GM23338 (cell line): ENCODE measurements at regions not wholly inside any gene's neighbourhood (a gene's known extent, or its start where the extent isn't known, plus 50 kb on each side); places are given as distances from the start of the nearest gene placed in this dataset.

Experiments
- CTCF ChIP-seq, 2 experiments: fragments of 200-600 bp in 1 of 2; sonication (generic) in 1 of 2; conservative IDR thresholded peaks; 2 replicates each; pipeline versions ENCODE4 v1.5.1 to v1.6.1; 2016 to 2017; ENCODE audit warnings: antibody characterized with exemption in 2 of 2, low read depth in 2 of 2, mild to moderate bottlenecking in 2 of 2, moderate library complexity in 1 of 2
- EZH2 ChIP-seq: fragments of 200-600 bp; sonication (generic); IDR thresholded peaks from one replicate; pipeline ENCODE4 v1.8.0; 2017; ENCODE audit warnings: antibody characterized with exemption, mild to moderate bottlenecking, low read depth; ENCODE audit not compliant: unreplicated experiment
- EZH2phosphoT487 ChIP-seq: fragments of 200-600 bp; sonication (generic); IDR thresholded peaks from one replicate; pipeline ENCODE4 v1.8.1; 2018; ENCODE audit warnings: antibody characterized with exemption; ENCODE audit not compliant: unreplicated experiment
- JUNB ChIP-seq: IDR thresholded peaks from one replicate; pipeline ENCODE4 v1.6.1; 2016; ENCODE audit warnings: antibody characterized with exemption; ENCODE audit not compliant: unreplicated experiment
- POLR2AphosphoS5 ChIP-seq: IDR thresholded peaks from 2 replicates; pipeline ENCODE4 v1.6.1; 2016; ENCODE audit warnings: antibody characterized with exemption, low read depth
- REST ChIP-seq: IDR thresholded peaks from one replicate; pipeline ENCODE4 v1.6.1; 2018; ENCODE audit warnings: antibody characterized with exemption; ENCODE audit not compliant: unreplicated experiment

- TF ChIP-seq CTCF (conservative IDR thresholded peaks at IDR 0.05; ENCODE audit: low read depth in 2 of 2) (no peak), JUNB (no peak), POLR2AphosphoS5 (no peak), EZH2phosphoT487 (no peak), EZH2 (no peak), REST (no peak)
Observed at GRCh38 chr7:130904031-130904757, 170.2 kb upstream of the KLF14 start.
